H54 (cell line): ENCODE measurements at regions not wholly inside any gene's neighbourhood (a gene's known extent, or its start where the extent isn't known, plus 50 kb on each side); places are given as distances from the start of the nearest gene placed in this dataset.

Source experiments
- DNase-seq: peaks from one replicate; pipeline ENCODE4 v3.0.0; 2011; ENCODE audit warnings: low spot score, mixed read lengths; ENCODE audit not compliant: insufficient read length
- FAIRE-seq: peaks from 3 replicates; lab custom pipeline; 2011; peaks lifted over from hg19 to GRCh38; lab: Jason Lieb, UNC
- POLR2A ChIP-seq: IDR thresholded peaks from 2 replicates; pipeline ENCODE4 v1.6.1; 2011; ENCODE audit warnings: low read depth, mild to moderate bottlenecking, low read length

DNA sequence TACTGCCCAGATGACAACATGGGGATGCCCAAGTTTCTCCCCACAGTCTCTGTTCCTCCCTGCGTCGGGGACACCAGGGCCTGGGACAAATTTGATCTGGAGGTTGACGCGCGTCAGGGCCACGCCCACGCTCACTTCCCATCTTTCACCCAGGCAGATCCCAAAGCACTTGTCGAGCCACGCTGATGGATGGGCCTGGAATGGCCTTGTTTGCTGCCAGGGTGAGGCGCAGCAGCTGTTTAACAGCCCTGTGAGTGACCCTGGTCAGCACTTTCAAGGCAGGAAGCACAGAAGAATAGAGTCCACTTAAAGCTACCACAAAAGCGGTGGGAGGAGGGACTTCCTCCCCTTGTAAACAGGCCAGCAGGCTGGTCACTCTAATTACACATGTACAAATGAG, 324.7 kb upstream of the JARID2 start:
- DNase-seq (no peak), FAIRE-seq (no peak)
- TF ChIP-seq POLR2A = no peak

DNA sequence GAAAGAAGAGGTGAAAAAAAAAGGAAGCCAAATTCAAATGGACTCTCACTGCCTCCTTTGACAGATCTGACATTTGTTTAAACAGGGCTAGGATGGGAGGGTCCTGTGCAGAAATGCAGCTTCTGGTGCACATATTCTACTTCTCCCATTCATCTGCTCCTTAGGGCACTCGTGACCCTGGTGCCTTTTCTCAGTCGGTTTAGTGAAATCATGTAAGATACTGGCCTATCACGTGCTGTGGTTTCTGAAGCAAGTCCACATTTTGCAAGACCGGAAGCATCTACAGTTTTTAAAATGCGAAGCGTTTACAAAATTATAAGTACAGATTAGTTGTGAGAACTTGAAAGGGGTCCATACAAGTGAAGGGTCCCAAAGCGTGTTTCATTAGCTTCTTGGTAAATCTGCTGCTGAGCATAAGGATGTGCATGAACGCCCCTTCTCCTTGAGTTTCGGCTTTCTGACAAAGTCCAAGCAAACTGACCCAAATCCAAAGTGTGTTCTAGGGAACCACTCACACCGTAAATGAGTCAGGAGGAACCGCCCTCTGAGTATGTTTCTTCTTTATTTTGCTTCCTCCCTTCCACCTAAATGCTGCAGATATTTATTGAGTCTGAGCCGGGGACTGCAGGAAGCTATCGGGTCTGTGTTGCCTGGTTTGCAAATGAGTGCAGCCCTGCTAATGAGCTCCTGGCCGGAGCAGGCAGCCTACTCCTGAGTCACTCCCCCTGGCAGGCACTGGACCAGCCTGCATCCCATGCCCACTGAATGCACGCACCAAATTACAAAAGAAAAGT, 323.8 kb upstream of the JARID2 start:
- no peak for FAIRE-seq
- no peak for DNase-seq
- TF ChIP-seq POLR2A = no peak

- TF ChIP-seq POLR2A = no peak
- FAIRE-seq (no peak), DNase-seq (no peak)
Measured at GRCh38 chr6:14922706-14923460, 323.0 kb upstream of the JARID2 start.

GRCh38 chr6:14924126-14925024, 321.5 kb upstream of the JARID2 start:
- FAIRE-seq (no peak), DNase-seq (no peak)
- no peak for TF ChIP-seq POLR2A

- DNase-seq = no peak
- TF ChIP-seq POLR2A = no peak
- FAIRE-seq = no peak
Measured at GRCh38 chr6:14925025-14925698, 320.7 kb upstream of the JARID2 start.

- no peak for TF ChIP-seq POLR2A
- no peak for DNase-seq
- FAIRE-seq = no peak
Measured at GRCh38 chr6:14925699-14926026, 320.2 kb upstream of the JARID2 start.

DNA sequence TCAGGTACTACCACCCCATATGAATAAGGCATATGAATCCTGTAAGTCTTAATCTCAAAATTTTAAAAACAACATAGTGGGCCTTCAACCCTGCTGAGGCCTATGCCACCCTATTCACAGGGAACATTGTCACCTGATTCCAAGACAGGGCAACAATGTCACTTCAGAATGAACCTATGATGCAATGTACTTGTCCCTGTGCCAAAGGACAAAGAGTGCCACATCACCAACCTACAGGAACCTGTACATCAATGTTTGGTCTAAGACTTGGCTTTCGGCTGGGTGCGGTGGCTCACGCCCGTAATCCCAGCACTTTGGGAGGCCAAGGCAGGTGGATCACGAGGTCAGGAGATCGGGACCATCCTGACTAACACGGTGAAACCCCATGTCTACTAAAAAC, 318.5 kb upstream of the JARID2 start:
- no peak for TF ChIP-seq POLR2A
- DNase-seq (no peak), FAIRE-seq (no peak)

DNA sequence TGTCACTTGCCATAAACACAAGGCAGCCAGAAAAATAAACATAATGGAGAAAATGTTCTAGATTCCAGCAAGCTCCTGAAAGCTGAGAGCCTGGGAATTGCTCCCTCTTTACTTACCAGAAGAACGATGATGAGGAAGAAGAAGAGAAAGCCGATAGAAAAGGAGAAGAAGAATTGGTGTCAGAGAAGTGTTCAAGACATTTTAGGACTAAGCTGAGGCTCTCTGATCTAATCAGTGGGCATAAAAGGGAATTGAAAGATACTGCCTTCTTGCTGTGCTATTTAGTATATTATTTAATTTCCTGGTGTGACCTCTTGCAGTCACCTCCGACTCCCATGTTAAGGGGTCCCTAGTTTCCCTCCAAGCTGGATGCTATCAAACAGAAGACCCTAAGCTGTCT, 316.6 kb upstream of the JARID2 start:
- DNase-seq = no peak
- FAIRE-seq = no peak
- no peak for TF ChIP-seq POLR2A

DNA sequence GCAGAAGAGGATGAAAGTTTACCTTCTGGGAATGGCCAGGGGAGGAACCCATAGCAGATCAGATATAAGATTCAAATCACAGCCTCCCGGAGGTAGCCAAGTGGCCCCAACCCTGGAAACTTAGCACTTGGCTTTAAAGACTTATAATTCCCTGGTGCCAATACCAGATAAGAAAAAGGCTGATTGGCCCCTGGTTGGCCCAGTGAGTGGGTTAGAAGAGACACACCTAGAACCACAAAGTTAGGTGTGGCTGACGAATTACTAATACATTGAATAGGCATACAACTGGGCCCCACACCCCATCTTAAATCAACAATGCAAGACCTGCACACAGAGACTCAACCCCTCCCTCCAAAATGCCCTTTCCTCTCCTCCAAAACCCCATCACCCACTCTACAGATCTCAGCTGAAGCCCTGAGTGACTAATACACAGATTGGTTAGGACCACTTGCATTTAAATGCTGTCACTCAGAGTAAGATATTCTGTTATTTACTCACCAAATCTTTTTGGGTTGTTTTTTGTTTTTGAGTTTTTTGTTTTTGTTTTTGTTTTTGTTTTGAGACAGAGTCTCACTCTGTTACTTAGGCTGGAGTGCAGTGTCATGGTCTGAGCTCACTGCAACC, 315.4 kb upstream of the JARID2 start:
- DNase-seq = no peak
- FAIRE-seq = no peak
- no peak for TF ChIP-seq POLR2A

DNA sequence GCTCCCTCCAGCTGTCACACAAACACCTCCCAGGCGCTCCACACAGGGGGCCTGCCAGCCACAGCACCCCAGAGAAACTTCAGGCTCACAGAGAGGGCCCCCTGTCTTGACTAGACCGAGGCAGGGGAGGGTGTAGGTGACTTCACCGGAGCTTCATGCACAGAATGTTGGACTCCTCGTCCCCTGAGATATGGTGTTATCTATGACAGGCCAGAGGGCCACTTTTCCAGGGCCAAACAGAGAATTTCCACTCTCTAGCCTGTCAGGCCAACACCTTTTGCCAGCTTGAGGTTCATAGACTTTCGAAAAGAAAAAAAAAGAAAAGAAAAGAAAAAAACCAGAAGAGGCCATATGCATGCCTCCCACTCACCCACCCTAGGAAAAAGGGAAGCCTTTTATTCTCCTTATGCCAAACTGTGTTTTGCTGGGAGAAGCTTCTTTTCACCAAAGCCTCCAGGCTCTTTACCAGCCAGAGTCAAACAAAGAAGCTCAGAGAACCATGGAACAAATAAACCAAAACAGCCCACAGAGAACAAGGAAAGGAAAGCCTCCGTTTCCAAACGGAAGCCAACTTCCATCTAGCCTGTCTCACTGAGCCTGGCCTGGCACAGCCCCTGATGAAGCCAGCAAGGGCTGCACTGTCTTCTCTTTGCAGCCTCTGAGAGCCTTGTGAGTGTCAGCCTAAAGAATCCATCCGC, 313.2 kb upstream of the JARID2 start:
- DNase-seq = no peak
- TF ChIP-seq POLR2A = no peak
- no peak for FAIRE-seq

- no peak for TF ChIP-seq POLR2A
- DNase-seq (no peak), FAIRE-seq (no peak)
Measured at GRCh38 chr6:14933183-14933544, 312.7 kb upstream of the JARID2 start.

GRCh38 chr6:14934013-14934412, 311.9 kb upstream of the JARID2 start:
- TF ChIP-seq POLR2A = no peak
- DNase-seq (no peak), FAIRE-seq (no peak)
